ENCODE measurements at regions not wholly inside any gene's neighbourhood (a gene's known extent, or its start where the extent isn't known, plus 50 kb on each side); places are given as distances from the start of the nearest gene placed in this dataset.

DNA sequence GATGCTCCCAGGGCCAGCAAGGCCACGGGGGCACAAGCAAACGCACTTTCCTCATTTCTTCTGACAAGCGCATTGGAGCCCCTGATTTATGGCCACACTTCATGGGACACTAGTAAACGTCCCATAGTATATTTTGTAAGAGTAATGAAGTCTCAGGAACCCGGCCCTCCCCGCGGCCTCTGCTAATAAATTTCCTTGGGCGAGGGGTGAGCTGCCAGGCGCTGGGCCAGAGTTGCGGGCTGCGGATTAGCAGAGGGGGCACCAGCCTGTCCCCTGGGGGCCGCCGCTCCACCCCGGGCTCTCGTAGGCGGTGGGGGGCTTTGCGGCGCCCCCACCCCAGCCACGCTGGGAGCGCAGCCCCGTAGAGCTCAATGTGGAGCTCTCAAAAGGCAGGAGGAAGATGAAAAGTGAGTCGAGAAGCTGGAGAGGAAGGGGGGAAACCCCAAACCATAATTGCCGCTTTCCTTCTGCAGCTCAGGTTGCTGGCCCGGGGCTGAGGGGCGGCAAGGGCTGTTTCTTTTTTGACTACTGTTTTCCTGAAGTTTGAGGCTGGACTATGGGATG lies 173.6 kb downstream of the CDC5L start:
- no peak for DNase-seq

DNA sequence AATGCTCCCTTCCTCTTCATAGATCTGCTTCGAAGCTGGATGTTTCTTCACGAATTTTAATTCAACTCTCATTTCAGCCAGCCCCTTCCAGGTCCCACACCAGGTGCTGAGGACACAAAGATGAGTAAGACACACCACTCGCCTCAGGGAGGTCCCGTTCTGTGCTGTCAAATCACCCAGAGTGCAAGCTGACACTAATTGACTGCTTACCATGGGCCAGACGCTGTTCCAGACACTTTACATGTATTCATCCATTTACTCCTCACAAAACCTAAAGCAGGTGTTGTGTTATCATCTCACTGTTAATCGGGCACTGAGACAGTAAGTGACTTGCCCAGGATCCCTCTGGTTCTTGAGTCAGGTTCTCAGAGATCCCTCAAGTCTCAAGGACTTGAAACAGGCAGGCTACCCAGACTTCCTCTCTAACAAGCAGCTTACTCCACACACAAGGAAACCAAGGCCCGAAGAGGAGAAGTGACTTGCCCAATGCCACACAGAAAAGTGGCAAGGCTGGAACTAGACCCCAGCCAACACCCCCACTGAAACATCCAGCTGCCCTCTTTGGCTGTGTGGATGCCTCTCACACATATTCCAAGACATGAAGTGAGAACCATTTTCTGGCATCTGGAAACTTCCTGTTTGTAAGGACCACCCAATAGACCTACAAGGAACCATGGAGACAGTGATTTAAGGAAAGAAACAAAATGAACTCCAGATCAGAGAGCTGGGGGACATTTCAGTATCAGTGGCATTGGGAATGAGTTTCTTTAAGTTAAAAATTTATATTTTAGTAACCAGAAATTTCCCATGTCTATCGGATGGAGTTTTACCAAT lies 174.5 kb downstream of the CDC5L start:
- no peak for DNase-seq

GRCh38 chr6:44563397-44563796 lies 175.9 kb downstream of the CDC5L start:
- no peak for DNase-seq

DNA sequence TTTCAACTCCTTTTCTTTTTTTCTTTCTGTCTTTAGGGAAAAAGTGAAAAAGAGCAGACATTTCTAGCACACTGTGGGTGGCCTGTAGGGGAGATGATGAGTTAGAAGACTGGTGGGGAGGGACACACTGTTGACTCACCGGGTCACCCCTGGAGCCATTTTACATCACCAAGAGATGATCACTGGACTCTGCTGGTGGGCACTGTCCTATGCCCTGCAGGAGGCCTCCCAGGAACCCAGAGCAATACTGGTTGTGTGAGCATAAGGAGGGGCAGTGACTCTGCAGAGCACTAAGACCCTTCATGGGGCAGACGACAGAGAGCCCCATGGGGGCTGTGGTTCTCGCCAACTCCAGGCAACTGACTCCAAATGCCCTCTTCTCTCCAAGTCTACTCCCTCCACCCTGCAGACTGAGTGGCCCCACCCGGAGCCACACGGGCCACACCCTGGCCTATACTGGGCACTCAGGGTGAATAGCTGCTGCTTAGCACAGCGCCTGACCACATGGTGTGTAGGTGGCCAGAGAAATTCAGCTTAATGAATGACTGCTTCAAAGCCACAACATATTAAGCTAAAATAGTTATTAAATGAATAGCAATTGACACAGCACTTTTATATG lies 177.5 kb downstream of the CDC5L start:
- DNase-seq, result no peak

DNA sequence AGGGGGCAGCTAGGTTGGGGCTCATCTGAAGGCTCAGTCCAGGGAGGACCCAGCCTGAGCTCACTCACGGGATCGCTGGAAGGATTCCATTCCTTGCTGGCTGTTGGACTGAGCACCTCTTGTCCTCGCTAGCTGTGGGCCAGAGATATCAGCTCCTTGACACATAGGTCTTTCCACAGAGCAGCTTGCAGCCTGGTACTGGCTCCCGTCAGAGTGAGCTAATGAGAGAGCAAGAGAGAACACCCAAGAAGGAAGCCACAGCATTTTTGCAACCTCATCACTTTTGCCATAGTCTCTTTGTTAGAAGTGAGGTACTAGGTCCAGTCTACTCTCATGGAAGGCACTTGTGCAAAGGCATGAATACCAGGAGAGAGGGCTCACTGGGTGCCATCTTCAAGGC lies 179.9 kb downstream of the CDC5L start:
- no peak for DNase-seq

DNA sequence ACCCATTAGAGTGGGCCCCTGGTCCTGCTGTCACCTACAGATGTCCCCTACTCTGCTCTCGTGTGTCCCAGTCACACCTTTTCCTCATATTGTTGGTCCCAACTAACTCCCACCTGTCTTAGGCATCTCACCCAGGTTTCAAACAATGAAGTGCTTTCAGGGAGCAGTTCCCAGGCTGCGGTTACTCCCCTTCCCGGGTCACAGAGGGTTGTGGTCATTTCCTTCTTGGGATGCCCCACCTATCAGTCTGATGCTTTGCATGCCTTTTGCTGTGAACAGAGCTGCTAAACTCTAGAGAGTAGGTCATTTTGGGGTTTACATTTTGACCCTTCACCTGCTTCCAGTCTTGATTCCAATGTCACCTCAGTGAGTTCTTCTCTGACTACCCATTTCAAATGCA lies 181.6 kb downstream of the CDC5L start:
- DNase-seq, result no peak

- no peak for DNase-seq
Measured at GRCh38 chr6:44569931-44570385, 182.5 kb downstream of the CDC5L start.

DNA sequence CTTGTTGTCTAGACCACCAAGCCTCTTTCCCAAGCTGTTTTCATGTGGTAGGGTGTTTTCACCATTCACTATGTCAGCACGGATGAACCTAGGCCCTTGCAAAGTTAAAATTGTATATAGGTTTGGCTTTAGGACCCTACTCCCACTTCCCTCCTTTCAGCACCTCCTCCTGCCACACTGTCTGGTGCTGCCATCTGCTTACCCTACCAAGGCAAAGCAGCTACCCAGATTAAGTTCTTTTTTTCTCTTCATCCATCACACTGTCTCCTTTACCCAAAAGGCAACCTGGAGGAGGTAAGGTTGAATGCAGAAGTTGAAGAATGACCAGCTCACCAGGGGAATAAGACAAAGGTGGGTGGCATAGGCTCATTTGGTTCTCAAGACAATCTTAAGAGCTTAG lies 184.0 kb downstream of the CDC5L start:
- no peak for DNase-seq

GRCh38 chr6:44572346-44572745 lies 184.8 kb downstream of the CDC5L start:
- DNase-seq, result no peak

DNA sequence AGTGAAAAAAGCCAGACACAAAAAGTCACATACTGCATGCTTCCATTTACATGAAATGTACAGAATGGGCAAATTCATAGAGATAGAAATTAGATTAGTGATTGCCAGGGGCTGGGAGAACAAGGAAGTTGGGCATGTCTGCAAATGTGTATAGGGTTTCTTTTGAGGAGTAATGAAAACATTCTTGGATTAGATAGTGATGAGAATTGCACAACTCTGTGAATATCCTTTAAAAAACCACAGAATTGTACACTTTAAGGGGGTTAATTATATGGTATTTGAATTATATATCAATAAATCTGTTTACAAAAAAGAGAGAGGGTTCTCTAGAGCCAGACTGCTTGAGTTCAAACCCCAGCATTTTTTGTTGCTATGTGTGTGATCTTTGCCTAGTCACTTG lies 188.1 kb downstream of the CDC5L start:
- no peak for DNase-seq

- no peak for DNase-seq
Measured at GRCh38 chr6:44576132-44576631, 188.7 kb downstream of the CDC5L start.

- no peak for DNase-seq
Measured at GRCh38 chr6:44580901-44581300, 193.4 kb downstream of the CDC5L start.

GRCh38 chr6:44582930-44583329 lies 195.4 kb downstream of the CDC5L start:
- DNase-seq, result no peak

- no peak for DNase-seq
Measured at GRCh38 chr6:44590471-44590870, 203.0 kb downstream of the CDC5L start.

DNA sequence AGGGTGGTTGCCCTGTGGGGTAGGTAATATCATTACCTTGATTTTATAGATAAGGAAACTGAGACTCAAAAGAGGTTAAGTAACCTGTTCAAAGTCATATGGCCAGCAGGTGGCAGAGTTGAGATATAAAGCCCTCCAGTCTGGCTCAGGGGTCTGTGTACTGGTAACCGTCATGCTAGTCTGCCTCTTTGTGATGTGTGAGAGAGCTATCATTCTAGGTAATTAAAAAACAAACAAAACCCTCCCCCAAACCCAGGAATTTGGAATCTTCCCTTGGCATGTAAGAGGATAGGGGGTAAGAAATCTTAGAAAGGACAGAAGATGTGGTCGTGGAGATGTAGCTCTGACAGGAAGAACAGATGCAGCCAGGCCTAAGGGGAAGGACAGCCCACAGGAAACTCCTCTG lies 206.0 kb downstream of the CDC5L start:
- DNase-seq, result peak; percentile 63

- no peak for DNase-seq
Measured at GRCh38 chr6:44594481-44594880, 207.0 kb downstream of the CDC5L start.

DNA sequence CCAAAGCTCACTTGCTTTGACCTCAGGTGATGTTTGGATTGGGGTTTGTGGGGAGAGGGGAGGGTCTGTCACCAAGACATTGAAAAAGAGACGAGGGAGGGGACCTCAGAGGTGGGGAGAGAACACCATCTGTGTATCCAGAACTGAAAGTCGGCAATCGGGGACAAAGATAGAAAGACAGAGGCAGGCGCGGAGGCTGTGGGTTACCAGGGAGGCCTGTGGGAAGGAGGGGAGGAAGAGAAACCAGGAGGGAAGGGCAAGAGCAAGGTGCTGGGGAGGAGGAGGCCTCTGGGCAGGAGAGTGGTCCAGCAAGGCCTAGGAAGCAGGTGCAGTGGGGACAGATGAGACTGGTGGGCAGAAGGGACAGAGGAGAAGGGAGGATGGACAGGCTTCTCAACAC lies 211.2 kb downstream of the CDC5L start:
- DNase-seq, result no peak

DNA sequence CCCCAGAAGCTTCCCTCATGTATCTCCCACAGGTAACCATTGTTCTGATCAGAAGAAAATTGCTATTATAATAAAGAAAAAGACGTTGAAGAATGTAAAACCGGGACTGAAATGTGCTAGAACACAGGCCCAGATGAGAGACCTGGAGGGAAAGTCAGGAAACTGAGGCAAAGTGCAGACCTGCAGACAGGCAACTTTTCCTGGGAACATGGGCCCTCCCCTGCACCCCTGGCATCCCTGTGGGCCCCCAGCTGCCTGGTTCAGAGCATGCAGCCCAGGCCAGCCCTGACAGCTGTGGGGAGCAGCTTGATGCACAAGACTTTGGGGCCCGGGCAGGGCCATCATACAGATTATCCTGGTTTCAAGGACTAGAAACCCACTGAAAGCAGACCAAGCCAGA lies 212.2 kb downstream of the CDC5L start:
- no peak for DNase-seq

DNA sequence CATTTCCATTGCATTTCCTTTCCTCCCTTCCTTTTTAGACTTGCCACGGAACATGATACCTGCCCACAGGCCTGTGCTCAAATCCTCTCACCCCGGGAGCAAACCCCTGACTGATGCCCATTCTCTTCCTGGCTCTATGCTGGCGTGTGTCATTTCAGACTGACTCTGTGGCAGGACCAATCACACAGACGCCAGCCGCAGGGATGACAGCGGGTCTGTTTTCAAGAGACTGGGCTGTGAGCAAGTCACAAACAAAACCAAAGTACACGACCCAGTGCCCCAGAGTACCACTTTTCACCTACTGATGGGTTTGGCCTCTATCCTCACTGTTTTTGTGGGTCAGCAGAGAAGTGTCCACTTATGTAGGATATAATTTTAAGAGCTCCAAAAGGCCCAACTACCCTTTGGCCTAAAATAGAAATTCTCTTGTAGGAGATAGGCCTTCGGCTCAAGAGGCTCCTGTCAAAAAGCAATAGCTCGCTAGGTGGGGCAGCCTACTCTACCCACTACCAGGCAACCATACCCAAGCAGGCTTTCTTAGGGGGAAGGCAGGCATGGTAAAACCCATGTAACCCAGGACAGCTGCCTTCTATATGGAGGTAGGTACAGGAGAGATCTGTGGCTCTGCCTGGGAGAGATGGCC lies 215.7 kb downstream of the CDC5L start:
- no peak for DNase-seq

- DNase-seq, result no peak
Measured at GRCh38 chr6:44606504-44606903, 219.0 kb downstream of the CDC5L start.

- no peak for DNase-seq
Measured at GRCh38 chr6:44606976-44607375, 219.5 kb downstream of the CDC5L start.

GRCh38 chr6:44608175-44608574 lies 220.7 kb downstream of the CDC5L start:
- no peak for DNase-seq

DNA sequence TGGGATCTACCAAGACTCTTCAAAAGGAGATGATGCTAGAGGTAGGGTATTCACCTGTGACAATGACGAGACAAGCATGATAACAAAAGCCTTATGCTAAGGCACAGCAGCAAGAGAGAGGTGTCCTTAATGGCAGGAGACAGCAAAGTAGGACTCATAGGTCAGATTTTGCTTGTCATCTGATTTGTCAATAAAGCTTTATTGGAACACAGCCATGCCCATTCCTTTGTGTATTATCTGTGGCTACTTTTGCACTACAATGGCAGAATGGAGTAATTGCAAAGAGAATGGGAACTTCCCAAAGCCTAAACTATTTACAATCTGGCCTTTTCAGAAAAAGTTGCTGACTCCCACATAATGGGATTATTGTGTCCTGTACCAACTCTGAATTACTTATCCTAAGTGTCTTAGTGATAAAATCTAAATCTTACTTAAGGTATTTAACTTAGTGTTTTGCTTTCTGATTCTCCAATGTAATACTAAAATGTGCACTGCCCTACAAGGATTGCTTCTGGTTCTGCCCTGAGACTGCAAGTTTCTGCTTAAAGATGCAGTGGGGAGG lies 221.6 kb downstream of the CDC5L start:
- DNase-seq, result no peak

Data from activated naive CD4-positive, alpha-beta T cell treated with anti-CD3 and anti-CD28 coated beads, Interleukin-2, amount 50 U/mL, for 16 hours (primary cell).